H1 (cell line): ENCODE measurements at regions not wholly inside any gene's neighbourhood (a gene's known extent, or its start where the extent isn't known, plus 50 kb on each side); places are given as distances from the start of the nearest gene placed in this dataset.

Experiments
- CBX8 ChIP-seq: fragments of 300-800, 300-1000 bp; sonication (generic); IDR thresholded peaks from 2 replicates; pipeline ENCODE4 v1.7.1; 2016; ENCODE audit warnings: low read depth, low read length, borderline replicate concordance
- CREB1 ChIP-seq: IDR thresholded peaks from 2 replicates; pipeline ENCODE4 v1.6.1; 2012; ENCODE audit warnings: inconsistent platforms
- GABPA ChIP-seq: IDR thresholded peaks from 2 replicates; pipeline ENCODE4 v1.6.1; 2011; ENCODE audit warnings: mild to moderate bottlenecking, low read length, moderate library complexity, borderline replicate concordance; ENCODE audit not compliant: insufficient read depth
- RAD21 ChIP-seq, 2 experiments: IDR thresholded peaks in 1 of 2; conservative IDR thresholded peaks in 1 of 2; 2 replicates each; pipeline ENCODE4 v1.6.1; 2011; ENCODE audit warnings: low read depth in 2 of 2, low read length in 2 of 2, improper control_type of control experiment in 1 of 2, inconsistent platforms in 1 of 2, mild to moderate bottlenecking in 1 of 2, moderate library complexity in 1 of 2
- RNF2 ChIP-seq: fragments of 200-900, 300-1000 bp; sonication (generic); IDR thresholded peaks from 2 replicates; pipeline ENCODE4 v1.7.1; 2016; ENCODE audit warnings: borderline replicate concordance, low read depth, mild to moderate bottlenecking, antibody characterized with exemption, low read length; ENCODE audit not compliant: poor library complexity, severe bottlenecking; ENCODE audit errors: missing control alignments
- SIN3A ChIP-seq, 2 experiments: IDR thresholded peaks in 1 of 2; conservative IDR thresholded peaks in 1 of 2; 2 replicates each; pipeline ENCODE4 v1.6.1; 2011 to 2012; ENCODE audit warnings: low read length in 2 of 2, improper control_type of control experiment in 1 of 2, low read depth in 1 of 2, mild to moderate bottlenecking in 1 of 2
- SIRT6 ChIP-seq: IDR thresholded peaks from one replicate; pipeline ENCODE4 v1.7.1; 2012; ENCODE audit warnings: low read length, inconsistent platforms

DNA sequence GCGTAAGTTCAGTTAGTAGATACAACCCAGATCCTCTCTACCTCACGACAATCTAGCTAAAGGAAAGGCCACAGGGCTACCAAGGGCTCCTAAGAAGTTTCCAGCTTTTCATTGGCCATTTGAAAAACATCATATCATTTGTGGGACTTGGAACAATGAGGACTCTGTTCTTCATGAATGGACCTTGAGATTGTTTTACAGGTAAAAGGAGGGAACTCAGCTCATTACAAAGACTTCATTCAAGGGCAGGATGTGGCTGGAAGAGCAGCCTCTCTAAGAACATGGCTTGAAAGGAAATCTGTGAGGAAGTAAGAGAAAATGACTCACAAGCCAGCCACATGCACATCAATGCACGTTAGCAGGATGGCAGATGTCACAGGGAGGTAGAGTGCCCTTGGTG lies 105.9 kb upstream of the SLC7A11 start (continued):
- TF ChIP-seq RAD21 (IDR thresholded peaks at IDR 0.05 in 1 of 2, conservative IDR thresholded peaks at IDR 0.05 in 1 of 2; ENCODE audit: low read depth in 2 of 2, low read length in 2 of 2) (no peak), SIN3A (conservative IDR thresholded peaks at IDR 0.05 in 1 of 2, IDR thresholded peaks at IDR 0.05 in 1 of 2; ENCODE audit: low read depth in 1 of 2, low read length in 2 of 2) (no peak), CBX8 (no peak), GABPA (no peak), RNF2 (no peak), CREB1 (no peak), SIRT6 (no peak)
- TF ChIP-seq, all 59 proteins: peak for 0
